GM19240 (cell line): ENCODE measurements at regions not wholly inside any gene's neighbourhood (a gene's known extent, or its start where the extent isn't known, plus 50 kb on each side); places are given as distances from the start of the nearest gene placed in this dataset.

Experiments
- DNase-seq: peaks from one replicate; pipeline ENCODE4 v3.0.0; 2011; ENCODE audit warnings: low spot score; ENCODE audit not compliant: insufficient read length

DNA sequence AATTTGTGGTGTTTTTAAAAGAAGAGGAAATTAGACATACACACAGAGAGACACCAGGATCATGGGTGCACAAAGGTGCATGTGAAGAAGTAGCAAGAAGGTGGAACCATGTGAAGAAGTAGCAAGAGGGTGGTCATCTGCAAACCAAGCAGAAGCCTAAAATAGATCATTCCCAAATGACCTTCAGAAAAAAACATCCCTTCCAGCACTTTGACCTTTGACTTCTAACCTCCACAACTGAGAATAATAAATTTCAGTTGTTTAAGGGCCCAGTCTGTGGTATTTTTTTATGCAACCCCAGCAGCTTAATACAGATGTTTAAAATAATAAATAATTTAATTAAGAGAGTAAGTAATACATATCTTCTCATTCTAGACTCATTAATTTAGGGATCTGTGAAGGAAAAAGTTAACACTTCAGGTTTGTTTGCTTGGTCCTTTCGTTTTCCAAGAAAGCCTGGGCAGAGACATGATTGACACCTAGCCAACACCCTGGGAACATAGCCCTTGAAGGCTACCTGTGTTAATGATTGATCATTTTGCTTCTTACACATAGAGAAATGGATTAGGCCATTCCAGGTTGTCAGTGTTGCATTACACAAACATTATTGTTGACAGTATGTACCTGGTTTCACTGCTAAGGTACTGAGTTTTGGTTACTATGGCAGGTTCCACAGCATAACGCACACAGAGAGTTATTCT is 1331.2 kb upstream of the GBE1 start:
- no peak for DNase-seq

GRCh38 chr3:83076041-83076440 is 1314.6 kb upstream of the GBE1 start:
- DNase-seq = no peak

GRCh38 chr3:83074485-83074884 is 1313.0 kb upstream of the GBE1 start:
- no peak for DNase-seq

- DNase-seq = no peak
These were observed 1304.5 kb upstream of the GBE1 start for GRCh38 chr3:83065851-83066460.

GRCh38 chr3:83063446-83063845 is 1302.0 kb upstream of the GBE1 start:
- no peak for DNase-seq

GRCh38 chr3:83048556-83048955 is 1287.1 kb upstream of the GBE1 start:
- DNase-seq = no peak

DNA sequence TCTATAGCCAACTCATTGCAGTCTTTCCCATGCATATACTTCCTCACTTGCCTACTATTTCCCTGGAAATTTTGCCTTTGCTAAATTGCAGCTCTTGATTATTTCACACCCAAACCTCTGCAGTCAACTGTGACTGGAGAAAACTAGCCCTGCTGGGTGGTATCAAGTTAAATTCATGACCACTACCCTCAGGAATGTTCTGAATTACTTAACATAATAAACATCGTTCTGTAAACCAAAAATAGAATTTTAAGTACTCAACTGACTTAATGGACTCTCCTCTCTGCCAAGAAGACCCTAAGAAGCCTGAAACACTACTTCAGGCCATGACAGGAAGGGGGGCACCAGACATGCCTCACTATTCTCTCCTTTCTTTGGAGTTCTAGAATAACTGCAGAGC is 1278.0 kb upstream of the GBE1 start:
- DNase-seq = no peak

DNA sequence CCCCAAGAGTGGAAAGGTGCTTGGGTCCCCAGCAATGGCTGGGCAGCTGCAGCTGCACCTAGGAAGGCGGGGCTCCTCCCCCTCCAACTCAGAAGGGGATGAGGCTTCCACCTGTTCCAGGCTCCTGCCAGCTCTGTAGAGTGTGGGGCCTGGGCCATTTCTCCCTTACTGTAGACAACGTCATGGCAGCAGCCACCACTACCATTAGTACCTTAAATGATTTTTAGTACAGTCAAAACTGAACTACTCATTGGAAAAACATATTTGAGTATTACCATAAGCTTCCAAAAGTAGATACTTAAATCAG is 1274.2 kb upstream of the GBE1 start:
- DNase-seq = no peak

DNA sequence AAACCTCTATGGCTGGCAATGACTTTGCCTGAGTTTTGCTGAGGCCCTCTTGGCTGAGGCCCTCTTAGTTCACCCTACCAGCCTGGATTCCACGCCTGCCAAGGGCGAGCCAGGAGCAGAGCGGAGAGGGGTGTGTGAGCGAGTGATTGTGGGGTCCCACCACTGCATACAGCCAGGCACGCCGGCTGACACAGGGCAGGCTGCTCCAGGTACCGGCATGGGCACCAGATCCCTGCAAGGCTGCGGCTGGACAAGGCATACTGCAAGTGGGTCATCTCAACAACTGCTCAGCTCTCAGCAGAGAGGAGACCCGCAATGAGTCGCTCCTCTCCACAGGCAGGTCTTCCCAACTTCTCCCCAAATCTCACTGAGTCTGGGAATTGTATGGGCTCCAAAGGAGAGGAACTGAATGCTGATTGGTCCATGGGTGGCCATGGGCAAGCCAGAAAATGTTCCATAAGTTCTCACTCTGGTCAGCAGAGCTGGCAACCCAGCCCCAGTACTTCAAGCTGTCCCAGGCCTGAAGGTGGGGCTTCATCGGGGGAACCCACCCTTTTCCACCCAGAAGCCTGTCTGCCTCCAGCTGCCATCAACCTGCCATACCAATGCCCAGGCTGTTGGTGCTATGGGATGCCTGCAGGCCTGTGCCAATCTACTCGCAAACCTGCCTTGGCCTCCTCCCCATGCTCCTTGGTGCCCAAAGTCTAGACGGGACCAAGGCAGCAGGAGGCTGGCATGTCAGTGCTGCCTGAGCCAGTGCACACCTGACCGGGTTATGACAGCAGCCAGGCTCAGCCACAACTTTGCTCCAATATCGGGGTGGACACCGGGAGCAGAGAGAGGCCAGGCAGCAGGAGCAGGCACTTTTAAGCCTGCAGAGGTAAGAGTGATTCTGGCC is 1273.6 kb upstream of the GBE1 start:
- no peak for DNase-seq

- DNase-seq = no peak
These were observed 1271.7 kb upstream of the GBE1 start for GRCh38 chr3:83033133-83033532.

- DNase-seq = no peak
These were observed 1261.6 kb upstream of the GBE1 start for GRCh38 chr3:83023086-83023485.

GRCh38 chr3:83011481-83011880 is 1250.0 kb upstream of the GBE1 start:
- no peak for DNase-seq

DNA sequence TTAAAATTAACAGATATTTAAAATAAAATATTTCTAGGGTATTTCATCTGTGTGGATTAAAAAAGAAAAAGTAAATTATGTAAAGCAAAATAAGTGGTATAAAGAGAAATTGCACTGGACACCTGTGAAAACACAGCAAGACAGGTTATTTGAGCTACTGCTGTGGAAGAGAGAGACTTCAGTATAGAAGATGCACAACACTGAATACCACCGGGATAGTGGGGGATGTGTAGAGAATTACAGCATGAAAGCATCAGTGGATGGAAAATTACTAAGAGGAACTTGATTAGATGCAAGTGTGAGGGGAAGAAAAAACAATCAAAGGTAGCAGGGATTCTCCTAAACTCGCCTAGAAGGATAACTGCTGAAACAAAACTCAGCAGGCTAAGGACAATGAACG is 1242.5 kb upstream of the GBE1 start:
- no peak for DNase-seq

- no peak for DNase-seq
These were observed 1241.5 kb upstream of the GBE1 start for GRCh38 chr3:83002869-83003445.

DNA sequence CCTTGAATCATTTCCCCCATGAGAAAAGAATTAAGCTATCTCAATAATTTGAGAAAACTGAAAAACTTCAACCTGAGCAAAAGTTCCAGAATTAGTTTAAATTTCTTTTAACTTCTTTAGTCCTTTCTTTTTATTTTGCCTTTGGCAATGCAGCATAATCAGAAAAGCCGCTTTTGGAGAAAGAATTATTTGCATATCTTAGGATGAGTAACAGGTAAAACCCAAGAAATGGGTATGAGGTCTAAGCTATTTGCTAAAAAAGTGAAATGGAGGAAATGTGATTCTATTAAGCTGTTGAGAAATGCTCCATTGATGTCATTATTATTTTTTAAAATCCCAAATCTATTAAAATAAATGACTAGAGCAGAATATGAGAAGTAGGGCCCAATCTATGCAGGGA is 1238.3 kb upstream of the GBE1 start:
- no peak for DNase-seq

DNA sequence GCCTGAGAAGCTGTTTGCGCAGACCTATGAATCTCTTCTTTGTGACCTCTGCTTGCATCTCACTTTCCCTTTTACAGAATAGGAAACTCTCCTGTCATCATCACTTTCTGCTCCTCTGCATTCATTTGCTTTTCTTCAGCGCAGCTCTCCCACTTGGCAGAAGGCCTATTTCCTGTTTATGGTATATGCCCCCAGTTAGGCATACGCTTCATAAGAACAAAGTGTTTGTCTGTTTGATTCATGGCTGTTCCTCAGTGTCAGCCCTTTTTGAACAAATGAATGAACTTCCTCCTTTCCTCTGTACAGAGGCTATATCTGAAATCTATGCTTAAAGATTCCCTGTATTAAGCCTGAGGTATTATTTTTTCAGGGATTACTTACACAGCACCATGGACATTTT is 1216.9 kb upstream of the GBE1 start:
- DNase-seq = no peak

- no peak for DNase-seq
These were observed 1216.4 kb upstream of the GBE1 start for GRCh38 chr3:82977871-82978270.

DNA sequence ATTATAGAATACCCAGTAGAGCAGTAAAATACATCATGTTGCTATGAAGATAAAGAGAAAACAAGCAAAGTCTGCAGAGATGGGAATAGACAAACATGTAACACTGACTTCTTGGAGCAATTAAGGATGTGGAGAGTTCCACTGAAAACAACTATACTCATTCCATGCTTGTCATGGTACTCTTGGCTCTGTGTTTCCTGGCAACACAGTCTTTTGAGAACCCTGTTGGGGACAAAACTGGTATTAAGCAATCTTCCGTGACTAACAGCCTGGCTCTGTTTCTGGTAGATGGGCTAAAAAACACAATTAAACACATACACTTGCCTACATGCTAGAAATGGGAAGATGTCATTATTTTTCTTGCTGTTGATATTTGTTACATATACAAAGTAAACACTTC is 1212.3 kb upstream of the GBE1 start:
- no peak for DNase-seq

DNA sequence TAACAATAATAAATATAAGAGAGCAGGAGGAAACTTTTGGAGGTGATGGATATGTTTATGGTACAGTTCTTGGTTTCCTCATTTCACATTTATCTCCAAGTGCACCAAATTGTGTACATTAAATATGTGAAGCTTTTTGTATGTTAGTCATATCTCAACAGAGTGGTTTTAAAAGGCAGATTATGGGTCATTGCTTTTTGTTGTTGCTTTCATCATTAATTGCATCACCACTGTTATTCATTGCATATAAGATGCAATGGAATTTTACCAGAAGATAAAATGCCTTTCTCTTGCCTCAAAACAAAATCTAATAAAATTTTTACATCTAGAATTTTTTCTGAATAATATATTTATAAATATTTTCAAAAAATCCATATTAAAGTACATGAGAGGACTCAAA is 1198.9 kb upstream of the GBE1 start:
- no peak for DNase-seq

DNA sequence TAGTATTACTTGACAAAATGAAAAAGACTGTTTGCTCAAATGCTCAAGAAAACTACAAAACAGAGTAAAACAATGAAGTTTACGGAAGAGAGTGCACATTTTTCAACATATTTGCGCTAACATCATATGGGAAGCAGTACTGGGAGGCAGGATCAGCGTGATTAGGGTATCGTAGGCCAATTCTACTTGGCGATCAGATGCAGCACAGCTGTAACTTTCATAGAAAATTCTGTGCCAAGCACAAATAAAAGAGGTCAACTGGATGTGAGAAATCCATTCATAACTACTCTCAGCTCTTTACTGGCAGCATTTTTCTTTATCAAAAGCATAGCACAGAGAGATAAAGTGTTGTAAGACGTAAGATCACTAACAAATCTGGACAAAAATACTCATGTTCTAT is 1196.3 kb upstream of the GBE1 start:
- no peak for DNase-seq

DNA sequence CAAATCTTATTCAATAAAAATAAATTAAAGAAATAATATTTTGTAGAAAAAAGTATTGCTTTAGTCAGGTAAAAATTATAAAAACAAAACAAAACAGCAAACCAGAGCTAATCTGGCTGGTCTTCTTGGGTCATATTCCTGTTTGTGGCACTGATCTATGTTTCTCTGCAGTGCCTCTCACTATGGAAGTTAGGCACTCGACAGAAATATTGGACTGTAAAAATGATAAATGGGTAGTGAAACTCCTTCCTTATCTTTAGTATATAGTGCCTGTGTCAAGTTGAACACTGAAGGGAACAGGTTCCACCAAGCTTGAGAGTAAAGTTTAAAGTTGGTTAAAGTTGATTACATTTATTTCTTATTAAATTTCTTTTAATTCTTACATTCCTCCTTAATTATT is 1195.6 kb upstream of the GBE1 start:
- no peak for DNase-seq

DNA sequence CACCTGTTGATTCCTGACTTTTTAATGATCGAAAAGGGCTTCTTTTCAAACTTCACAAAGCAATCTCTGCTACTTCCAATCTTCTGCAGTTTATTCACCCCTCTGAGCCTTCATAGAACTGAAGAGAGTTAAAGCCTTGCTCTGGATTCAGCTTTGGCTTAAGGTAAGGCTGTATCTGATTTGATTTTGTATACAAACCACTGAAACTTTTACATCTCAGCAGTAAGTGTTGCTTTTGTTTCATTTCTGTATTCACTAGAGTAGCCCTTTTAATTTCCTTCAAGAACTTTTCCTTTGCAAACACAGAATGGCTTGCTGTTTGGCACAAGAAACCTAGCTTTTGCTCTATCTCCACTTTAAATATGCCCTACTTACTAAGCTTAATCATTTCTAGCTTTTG is 1193.0 kb upstream of the GBE1 start:
- no peak for DNase-seq
